WERI-Rb-1 (cell line): ENCODE measurements at regions not wholly inside any gene's neighbourhood (a gene's known extent, or its start where the extent isn't known, plus 50 kb on each side); places are given as distances from the start of the nearest gene placed in this dataset.
"Not testable (repeated sequence)": the region's sequence is repeated elsewhere in the genome, so short reads cannot be mapped to it uniquely, and the experiment has no call there.

Experiments used
- DNase-seq: peaks from one replicate; pipeline ENCODE4 v3.0.0-alpha.2; 2020
- H3K27ac ChIP-seq: fragments of 250-450 bp; sonication (Bioruptor Pico); 2 replicates; pipeline ENCODE4 v1.5.1; 2020; ENCODE audit warnings: mild to moderate bottlenecking, moderate library complexity
- H3K27me3 ChIP-seq: fragments of 250-450 bp; sonication (Bioruptor Pico); 2 replicates; pipeline ENCODE4 v1.5.1; 2021; ENCODE audit warnings: mild to moderate bottlenecking, low read depth, moderate library complexity; ENCODE audit not compliant: insufficient read depth, severe bottlenecking
- H3K36me3 ChIP-seq: fragments of 250-450 bp; sonication (Bioruptor Pico); 2 replicates; pipeline ENCODE4 v1.5.1; 2020; ENCODE audit warnings: mild to moderate bottlenecking, moderate library complexity
- H3K4me3 ChIP-seq: 2 replicates; pipeline ENCODE4 v1.5.1; 2011; ENCODE audit warnings: low read depth, mild to moderate bottlenecking, control low read depth, low read length
- H3K9me3 ChIP-seq: fragments of 250-450 bp; sonication (Bioruptor Pico); 2 replicates; pipeline ENCODE4 v1.5.1; 2021; ENCODE audit warnings: mild to moderate bottlenecking, moderate library complexity; ENCODE audit not compliant: severe bottlenecking
- CTCF ChIP-seq: IDR thresholded peaks from 2 replicates; pipeline ENCODE4 v1.5.1; 2011; ENCODE audit warnings: low read depth, mild to moderate bottlenecking, control low read depth, inconsistent platforms, low read length

- no peak overlapping the region for H3K4me3 ChIP-seq
- H3K27ac ChIP-seq = no peak overlapping the region
- peaks cover under 1% of the 10 kb centered on the region for H3K27me3 ChIP-seq
- DNase-seq = no peak
- no peaks in the 10 kb centered on the region for H3K9me3 ChIP-seq
- H3K36me3 ChIP-seq = no peaks in the 10 kb centered on the region
- TF ChIP-seq CTCF = no peak
Observed at GRCh38 chr2:57205241-57205640, 841.4 kb upstream of the VRK2 start.

- no peak for TF ChIP-seq CTCF
- H3K36me3 ChIP-seq = no peaks in the 10 kb centered on the region
Observed at GRCh38 chr2:57207191-57207590, 839.4 kb upstream of the VRK2 start.

GRCh38 chr2:57209799-57210198, 836.8 kb upstream of the VRK2 start:
- H3K9me3 ChIP-seq = no peaks in the 10 kb centered on the region
- no peak for TF ChIP-seq CTCF
- no peak overlapping the region for H3K4me3 ChIP-seq
- no peaks in the 10 kb centered on the region for H3K36me3 ChIP-seq
- no peak overlapping the region for H3K27ac ChIP-seq
- peaks cover 4% of the 10 kb centered on the region for H3K27me3 ChIP-seq
- DNase-seq = no peak

More at GRCh38 chr2:57207191-57207590, 839.4 kb upstream of the VRK2 start:
- Histone ChIP-seq H3K4me3 (no peak overlapping the region), H3K27ac (no peak overlapping the region), H3K27me3 (peaks cover 4% of the 10 kb centered on the region), H3K9me3 (no peaks in the 10 kb centered on the region)
- DNase-seq = no peak

- no peak for TF ChIP-seq CTCF
- peaks cover 4% of the 10 kb centered on the region for H3K27me3 ChIP-seq
- H3K27ac ChIP-seq = no peak overlapping the region
- no peak overlapping the region for H3K4me3 ChIP-seq
- H3K9me3 ChIP-seq = no peaks in the 10 kb centered on the region
- no peak for DNase-seq
- H3K36me3 ChIP-seq = no peaks in the 10 kb centered on the region
Observed at GRCh38 chr2:57210855-57211254, 835.8 kb upstream of the VRK2 start.

GRCh38 chr2:57217013-57217412, 829.6 kb upstream of the VRK2 start:
- Histone ChIP-seq H3K27me3 (no peaks in the 10 kb centered on the region), H3K27ac (no peak overlapping the region), H3K36me3 (no peaks in the 10 kb centered on the region), H3K9me3 (peaks cover 8% of the 10 kb centered on the region), H3K4me3 (no peak overlapping the region)
- DNase-seq = no peak
- TF ChIP-seq CTCF = no peak

GRCh38 chr2:57218206-57218605, 828.4 kb upstream of the VRK2 start:
- TF ChIP-seq CTCF = no peak
- Histone ChIP-seq H3K36me3 (no peaks in the 10 kb centered on the region), H3K27me3 (no peaks in the 10 kb centered on the region), H3K4me3 (no peak overlapping the region), H3K9me3 (peaks cover 8% of the 10 kb centered on the region), H3K27ac (no peak overlapping the region)
- DNase-seq = no peak

GRCh38 chr2:57229706-57230105, 816.9 kb upstream of the VRK2 start:
- not testable (repeated sequence) for DNase-seq, H3K36me3 ChIP-seq, H3K9me3 ChIP-seq, H3K27ac ChIP-seq, H3K27me3 ChIP-seq, H3K4me3 ChIP-seq

GRCh38 chr2:57232341-57232740, 814.3 kb upstream of the VRK2 start:
- not testable (repeated sequence) for H3K36me3 ChIP-seq, H3K4me3 ChIP-seq, DNase-seq, H3K27me3 ChIP-seq, H3K27ac ChIP-seq, H3K9me3 ChIP-seq

- not testable (repeated sequence) for H3K9me3 ChIP-seq, H3K4me3 ChIP-seq, H3K27me3 ChIP-seq, DNase-seq, H3K36me3 ChIP-seq, H3K27ac ChIP-seq
Observed at GRCh38 chr2:57251495-57251894, 795.1 kb upstream of the VRK2 start.
